Activated CD4-positive, alpha-beta T cell treated with anti-CD3 and anti-CD28 coated beads, Interleukin-2, amount 50 U/mL, for 24 hours (primary cell): ENCODE measurements at regions not wholly inside any gene's neighbourhood (a gene's known extent, or its start where the extent isn't known, plus 50 kb on each side); places are given as distances from the start of the nearest gene placed in this dataset.

ENCODE experiments used
- DNase-seq, 2 donors: peaks; one replicate each; pipeline ENCODE4 v3.0.0-alpha.2; 2020; ENCODE audit warnings: low read depth in 1 of 2, low spot score in 1 of 2

- no peak for DNase-seq
These were observed 285.9 kb downstream of the RFC3 start for GRCh38 chr13:34103854-34104253.

GRCh38 chr13:34104853-34105252 is 286.9 kb downstream of the RFC3 start:
- no peak for DNase-seq

GRCh38 chr13:34107806-34108205 is 289.9 kb downstream of the RFC3 start:
- DNase-seq: no peak

GRCh38 chr13:34108410-34108809 is 290.5 kb downstream of the RFC3 start:
- no peak for DNase-seq

GRCh38 chr13:34114581-34114980 is 296.6 kb downstream of the RFC3 start:
- no peak for DNase-seq

DNA sequence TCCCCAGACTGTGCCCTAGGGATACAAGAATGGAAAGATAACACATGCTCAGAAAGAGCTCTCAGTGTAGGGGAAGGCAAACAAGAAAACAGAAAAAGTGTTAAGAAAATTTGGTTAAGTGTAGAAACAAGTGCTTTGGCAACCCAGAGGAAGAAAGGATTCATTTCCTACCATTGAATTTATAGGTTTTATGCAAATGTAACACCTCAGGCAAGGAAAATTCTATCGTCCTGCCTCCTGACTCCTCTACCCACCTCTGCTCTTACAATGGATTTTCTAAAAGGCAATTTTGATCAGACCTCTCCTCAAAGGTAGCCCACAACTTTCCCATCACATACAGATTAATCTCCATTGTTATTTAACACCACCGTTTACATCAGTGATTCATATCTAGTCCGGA is 298.7 kb downstream of the RFC3 start:
- no peak for DNase-seq

DNA sequence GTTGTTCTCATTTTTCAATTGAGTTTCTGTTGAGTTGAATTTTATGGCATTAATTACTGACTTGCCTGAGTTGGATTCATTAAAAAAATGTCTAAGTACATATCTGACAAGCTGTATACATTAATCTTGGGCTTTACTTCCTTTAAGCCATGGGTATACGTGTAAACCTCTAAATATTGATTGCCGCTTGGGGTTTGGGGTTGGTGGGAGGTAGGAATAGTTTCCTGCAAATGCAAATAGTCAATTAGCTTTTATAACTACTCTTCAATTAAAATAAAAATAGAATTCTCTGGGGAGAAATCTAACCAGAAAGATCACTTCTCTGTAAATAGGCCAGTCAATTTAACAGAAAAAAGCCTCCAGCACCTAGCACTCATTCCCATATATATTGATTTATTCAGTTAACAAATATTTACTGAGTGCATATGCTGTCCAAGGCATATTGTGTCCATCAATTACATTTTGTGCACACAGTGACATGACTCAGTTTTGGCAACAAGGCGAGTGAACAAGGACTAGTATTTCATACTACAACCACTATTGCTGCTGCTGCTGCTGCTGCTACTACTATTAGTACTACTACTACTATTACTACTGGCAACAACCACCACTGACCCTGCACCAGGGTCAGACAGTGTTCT is 306.8 kb downstream of the RFC3 start:
- no peak for DNase-seq

GRCh38 chr13:34127523-34127922 is 309.6 kb downstream of the RFC3 start:
- no peak for DNase-seq

DNA sequence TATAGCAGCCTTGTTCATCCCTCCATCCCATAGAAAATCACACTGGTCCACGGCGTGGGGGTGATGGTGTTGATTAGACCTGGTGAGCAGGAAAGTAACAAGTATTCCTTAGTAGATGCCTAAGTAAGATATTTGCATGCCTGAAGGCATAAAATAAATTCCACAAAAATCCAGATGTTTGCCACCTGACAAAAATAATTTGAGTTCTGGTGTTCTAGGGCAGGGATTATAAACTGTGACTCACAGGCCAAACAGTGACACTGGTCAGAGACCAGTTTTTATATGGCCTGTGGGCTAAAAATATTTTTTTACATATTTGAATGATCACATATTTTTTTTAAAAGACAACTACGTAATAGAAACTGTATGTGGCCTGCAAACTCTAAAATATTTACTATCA is 310.7 kb downstream of the RFC3 start:
- DNase-seq: no peak

DNA sequence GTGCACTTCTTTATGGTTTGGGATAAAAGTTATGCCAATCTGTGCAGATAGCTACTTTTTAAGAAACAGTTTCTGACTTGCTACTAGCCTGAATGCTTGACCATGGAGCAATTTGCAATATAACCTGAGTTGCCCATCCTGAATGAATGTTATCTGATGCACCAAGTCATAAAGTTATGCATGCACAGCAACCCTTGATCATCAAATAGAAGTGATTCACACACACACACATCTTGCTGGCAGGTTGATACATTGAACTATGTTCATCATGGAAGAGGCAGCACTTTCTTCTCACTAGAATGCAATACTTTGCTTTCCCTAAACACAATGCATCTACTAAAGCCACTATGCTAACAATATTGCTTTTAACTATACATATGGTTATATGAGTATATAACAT is 311.5 kb downstream of the RFC3 start:
- no peak for DNase-seq

DNA sequence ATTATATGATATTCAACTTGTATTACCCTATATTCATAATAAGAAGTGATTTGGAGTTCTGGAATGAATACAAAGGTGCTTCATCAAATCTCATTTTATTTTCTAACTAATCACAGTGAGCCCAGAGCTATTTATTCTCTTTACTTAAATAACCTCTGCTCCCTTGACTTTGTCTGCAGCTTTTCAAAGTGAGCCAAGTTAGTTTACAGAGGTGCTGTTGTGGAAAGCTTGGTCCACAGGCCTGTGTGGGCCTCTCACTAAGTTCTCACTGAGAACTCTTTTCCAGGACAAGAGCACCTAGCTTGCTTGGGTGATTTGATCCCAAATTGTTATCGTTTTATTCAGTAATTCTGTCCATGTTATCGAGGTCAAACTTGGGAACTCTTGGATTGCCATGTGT is 319.3 kb downstream of the RFC3 start:
- no peak for DNase-seq

DNA sequence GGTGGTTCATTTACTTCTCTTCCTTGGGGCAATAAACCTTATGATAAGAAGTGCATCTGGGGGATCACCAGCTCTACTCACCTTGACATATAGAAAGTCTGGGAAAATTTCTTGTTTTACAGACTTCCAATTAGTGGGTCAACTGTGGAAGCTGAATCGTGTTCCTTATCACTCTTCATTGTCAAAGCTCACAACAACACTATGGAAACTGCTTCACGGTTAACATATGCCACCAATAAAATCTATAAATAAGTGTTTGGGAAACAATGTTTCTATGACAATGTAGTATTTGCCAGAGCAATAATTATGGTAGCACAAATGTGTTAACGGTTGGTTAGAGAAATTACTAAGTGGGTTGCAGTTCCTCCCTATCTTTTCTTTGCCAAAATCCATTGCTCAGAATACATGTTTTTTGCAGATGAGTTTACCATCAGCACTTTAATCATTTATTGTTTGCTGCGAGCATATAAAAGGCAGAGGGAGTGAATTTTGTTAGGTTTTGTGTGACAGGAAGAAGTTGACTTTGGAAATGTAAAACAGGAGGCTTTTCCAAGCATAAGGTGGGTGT is 321.8 kb downstream of the RFC3 start:
- DNase-seq: no peak

DNA sequence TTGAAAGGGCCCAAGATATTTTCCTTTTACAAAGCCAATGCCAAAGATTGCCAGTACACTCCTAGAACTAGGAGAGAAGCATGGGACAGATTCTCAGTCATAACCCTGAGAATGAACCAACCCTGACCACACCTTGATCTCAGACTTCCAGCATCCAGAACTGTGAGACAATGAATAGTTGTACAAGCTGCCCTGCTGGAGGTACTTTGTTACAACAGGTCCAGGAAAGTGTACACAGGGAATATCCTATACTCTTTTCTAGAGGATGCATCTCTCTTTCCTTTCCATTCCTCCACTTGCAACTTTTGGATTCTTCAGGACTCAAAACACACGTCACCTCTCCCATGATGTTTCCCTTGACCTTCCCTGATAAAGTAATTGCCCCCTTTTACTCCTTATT is 325.7 kb downstream of the RFC3 start:
- DNase-seq: no peak

DNA sequence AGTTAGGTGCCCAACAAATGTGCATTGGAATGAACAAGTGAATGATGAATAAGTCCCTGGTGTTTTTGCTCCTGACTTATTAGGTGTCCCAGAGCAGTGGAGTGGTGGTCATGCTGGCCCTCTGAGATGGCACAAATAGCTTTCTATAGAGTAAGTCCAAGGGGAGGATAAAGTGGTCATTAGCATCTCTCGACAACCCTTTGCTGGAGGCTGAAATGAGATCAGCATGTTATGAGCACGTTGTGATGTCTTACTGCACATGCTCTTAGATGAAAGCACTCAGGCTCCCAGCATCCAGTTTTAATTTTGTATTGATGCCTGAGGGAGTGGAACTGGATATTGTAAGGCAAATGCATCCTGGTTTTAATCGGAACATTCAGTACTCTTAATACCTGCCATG is 326.2 kb downstream of the RFC3 start:
- no peak for DNase-seq

DNA sequence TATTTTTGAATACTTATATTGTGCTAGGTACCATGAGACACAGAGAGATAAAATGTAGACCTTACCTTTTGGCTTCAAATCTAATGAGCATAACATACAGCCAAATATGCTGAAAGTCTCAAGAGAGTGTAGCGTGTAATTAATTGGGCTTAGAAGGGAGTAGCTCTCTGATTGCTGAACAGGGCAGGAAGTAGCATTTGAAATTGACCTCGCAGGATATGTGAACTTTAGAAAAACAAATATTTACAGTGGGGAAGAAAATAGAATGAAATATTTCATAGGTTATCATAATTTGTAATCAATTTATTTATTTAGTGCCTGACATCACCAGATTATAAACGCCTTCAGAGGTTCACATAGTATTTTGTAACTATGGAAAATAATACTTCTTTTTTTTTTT is 327.1 kb downstream of the RFC3 start:
- no peak for DNase-seq

- DNase-seq: no peak
These were observed 330.4 kb downstream of the RFC3 start for GRCh38 chr13:34148359-34148758.

DNA sequence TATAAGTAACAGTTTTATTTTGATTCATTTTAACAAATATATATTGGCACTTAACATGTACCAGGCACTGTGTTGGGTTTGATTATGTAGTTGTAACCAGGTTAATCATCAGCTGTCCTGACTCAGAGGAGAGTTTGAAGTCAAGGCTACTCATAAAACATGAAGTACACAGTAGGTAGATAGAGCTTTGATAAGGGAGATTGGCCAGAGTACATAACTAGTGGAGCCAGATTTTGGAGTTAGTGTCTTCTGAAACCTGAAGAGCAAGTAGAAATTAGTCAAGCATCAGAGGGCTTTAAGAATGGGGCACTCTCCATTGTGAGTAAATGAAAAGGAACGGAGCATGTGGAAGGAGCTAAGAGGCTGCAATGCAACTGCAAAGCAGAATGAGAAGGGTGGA is 333.9 kb downstream of the RFC3 start:
- no peak for DNase-seq

DNA sequence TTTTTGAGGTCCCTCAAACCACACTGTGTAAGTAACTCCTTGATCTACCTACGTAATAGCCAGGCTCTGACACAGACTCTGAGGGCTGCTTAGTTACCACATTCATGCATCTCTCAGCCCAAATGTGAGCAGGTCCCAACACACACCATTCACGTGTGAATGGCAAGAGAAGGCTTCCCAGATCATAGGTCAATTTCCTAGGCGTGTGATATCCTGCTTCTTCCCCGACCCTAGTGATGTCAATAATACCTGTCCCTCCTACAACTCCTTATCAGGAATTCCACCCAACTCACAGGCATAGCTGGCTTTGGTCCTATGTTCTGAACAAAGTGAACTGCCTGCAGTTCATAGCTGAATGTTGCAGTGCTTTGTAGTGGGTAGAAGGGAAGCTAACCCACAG is 334.5 kb downstream of the RFC3 start:
- no peak for DNase-seq

GRCh38 chr13:34152996-34153395 is 335.0 kb downstream of the RFC3 start:
- no peak for DNase-seq

DNA sequence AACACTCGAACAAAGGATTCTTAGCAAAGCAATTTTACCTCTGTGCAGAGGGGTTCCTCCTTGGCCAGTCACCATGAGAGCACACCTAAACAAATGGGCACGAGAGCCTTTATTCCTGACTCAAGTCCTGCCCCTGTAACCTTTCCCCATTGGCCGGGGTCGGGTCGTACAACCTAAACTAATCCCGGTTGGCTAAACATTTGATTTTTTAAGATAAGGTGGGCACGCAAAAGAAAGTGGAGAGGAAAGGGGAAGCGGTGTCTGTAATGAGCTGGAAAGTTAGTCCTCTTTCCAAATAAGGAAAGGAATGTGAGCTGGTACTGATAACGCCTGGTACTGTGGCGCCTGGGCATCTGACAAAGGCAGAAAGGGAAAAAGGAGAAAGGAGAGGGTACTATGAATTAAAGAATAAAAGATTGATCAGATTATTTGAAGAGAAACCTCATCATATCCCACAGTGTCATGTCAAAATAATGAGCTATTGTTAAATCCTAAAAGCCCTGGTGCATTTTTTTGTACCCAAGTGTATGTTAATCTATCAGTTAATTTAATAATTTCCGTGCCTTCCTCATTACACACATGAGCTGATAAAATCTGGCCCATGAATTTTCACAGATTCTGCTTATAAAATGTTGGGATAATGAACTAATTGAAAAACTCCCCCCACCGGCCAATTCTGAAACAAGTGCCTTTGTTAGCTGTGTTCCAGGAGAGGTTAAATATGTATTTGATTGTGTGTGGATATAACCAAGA is 335.7 kb downstream of the RFC3 start:
- no peak for DNase-seq

- DNase-seq: no peak
These were observed 338.1 kb downstream of the RFC3 start for GRCh38 chr13:34155931-34156607.

GRCh38 chr13:34156841-34157365 is 339.0 kb downstream of the RFC3 start:
- DNase-seq: peak in 1 of 2 donors; percentile 19
